ENCODE measurements at regions not wholly inside any gene's neighbourhood (a gene's known extent, or its start where the extent isn't known, plus 50 kb on each side); places are given as distances from the start of the nearest gene placed in this dataset.
"Not testable (repeated sequence)": the region's sequence is repeated elsewhere in the genome, so short reads cannot be mapped to it uniquely, and the experiment has no call there.

DNA sequence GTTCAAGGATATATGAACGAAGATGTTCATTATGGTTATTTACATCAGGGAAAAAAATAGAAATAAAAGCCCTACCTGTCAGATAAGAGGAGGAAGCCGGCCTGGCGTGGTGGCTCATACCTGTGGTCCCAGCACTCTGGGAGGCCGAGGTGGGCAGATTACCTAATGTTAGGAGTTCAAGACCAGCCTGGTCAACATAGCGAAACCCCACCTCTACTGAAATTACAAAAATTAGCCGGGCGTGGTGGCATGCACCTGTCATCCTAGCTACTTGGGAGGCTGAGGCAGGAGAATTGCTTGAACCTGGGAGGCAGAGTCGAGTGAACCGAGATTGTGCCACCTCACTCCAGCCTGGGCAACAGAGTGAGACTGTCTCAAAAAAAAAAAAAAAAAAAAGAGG, 328.8 kb upstream of the SFRP2 start:
- TF ChIP-seq ARNTL (CRISPR knock-in tag; IDR thresholded peaks at IDR 0.05; ENCODE audit: borderline replicate concordance, low read depth); ZNF70 (CRISPR knock-in tag; IDR thresholded peaks at IDR 0.05); CSDC2 (CRISPR knock-in tag; IDR thresholded peaks at IDR 0.05); PATZ1 (CRISPR knock-in tag; IDR thresholded peaks at IDR 0.05; ENCODE audit: borderline replicate concordance); TCF4 (CRISPR knock-in tag; IDR thresholded peaks at IDR 0.05; ENCODE audit: borderline replicate concordance); SNAI2 (CRISPR knock-in tag; IDR thresholded peaks at IDR 0.05); BACH2 (CRISPR knock-in tag; IDR thresholded peaks at IDR 0.05; ENCODE audit: borderline replicate concordance); OSR1 (CRISPR knock-in tag; IDR thresholded peaks at IDR 0.05); TOX (CRISPR knock-in tag; IDR thresholded peaks at IDR 0.05; ENCODE audit: borderline replicate concordance): not testable (repeated sequence)
- TF ChIP-seq, protein P1, sequence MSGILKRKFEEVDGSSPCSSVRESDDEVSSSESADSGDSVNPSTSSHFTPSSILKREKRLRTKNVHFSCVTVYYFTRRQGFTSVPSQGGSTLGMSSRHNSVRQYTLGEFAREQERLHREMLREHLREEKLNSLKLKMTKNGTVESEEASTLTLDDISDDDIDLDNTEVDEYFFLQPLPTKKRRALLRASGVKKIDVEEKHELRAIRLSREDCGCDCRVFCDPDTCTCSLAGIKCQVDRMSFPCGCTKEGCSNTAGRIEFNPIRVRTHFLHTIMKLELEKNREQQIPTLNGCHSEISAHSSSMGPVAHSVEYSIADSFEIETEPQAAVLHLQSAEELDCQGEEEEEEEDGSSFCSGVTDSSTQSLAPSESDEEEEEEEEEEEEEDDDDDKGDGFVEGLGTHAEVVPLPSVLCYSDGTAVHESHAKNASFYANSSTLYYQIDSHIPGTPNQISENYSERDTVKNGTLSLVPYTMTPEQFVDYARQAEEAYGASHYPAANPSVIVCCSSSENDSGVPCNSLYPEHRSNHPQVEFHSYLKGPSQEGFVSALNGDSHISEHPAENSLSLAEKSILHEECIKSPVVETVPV (CRISPR knock-in tag; IDR thresholded peaks at IDR 0.05), result not testable (repeated sequence)

All from SK-N-SH treated with all-trans-retinoic acid at 6 μM for 48 hours (cell line).